Effector CD4-positive, alpha-beta T cell (primary cell): ENCODE measurements at regions not wholly inside any gene's neighbourhood (a gene's known extent, or its start where the extent isn't known, plus 50 kb on each side); places are given as distances from the start of the nearest gene placed in this dataset.
A peak's percentile ranks its signal among the peaks of the same experiment; 100 is the strongest.

Experiments used
- DNase-seq: peaks from one replicate; pipeline ENCODE4 v3.0.0-alpha.2; 2020

DNA sequence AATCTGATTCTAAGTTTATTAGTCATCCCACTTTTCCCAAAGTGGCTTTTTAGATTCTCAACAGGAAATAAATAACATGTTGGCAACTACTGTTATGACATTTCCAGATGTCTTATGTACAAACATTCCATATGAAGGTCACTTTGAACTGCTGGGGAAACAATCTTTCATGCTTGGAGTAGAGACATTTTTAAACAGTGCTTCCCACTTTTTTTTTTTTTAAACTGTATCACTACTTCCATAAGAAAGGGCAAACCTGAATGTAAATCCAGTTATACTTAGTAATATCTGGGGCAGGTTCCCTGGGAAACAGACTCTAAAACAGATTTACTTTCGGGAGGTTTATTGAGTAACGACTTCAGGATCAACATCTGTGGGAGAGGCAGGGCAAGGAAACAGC, 473.8 kb downstream of the TAFA4 start:
- no peak for DNase-seq

DNA sequence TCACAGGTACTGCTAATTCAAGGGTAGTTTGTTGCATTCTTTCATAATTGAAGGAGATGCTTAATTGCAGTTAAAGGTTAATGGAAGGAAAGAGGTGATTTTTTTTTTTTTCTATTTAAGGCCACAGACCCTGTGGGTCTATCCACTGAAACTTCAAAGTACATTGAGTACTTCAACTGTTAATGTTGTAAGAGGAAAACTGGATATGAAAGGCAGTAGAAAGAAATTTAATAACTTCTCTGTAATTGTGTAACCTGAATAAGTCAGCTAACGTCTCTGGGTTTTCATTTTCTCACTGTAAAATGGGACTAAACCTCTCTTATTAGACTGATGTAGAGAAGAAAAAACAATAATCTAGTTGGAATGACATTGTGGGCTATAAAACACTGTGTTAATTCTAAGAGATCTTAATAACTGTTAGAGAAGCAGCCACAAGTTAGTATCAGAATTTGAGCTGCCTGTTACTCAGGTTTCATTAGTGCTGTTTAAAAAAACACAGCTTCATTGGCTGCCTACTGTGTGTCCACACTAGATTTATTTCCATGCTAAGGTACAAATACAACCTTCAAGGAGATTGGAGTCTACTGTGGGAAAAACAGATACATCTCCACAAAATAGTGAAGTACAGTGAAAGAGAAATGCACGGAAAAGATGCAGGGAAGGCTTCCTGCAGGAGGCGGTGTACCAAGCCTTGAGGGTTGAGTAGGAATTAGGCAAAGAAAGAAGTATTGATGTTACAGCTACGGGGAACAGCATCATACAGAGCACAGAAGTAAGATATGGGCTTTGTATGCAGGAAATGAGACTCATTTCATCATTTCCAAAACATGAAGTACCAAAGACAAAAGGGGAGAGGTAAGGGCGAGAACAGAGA, 483.6 kb downstream of the TAFA4 start:
- DNase-seq: no peak

DNA sequence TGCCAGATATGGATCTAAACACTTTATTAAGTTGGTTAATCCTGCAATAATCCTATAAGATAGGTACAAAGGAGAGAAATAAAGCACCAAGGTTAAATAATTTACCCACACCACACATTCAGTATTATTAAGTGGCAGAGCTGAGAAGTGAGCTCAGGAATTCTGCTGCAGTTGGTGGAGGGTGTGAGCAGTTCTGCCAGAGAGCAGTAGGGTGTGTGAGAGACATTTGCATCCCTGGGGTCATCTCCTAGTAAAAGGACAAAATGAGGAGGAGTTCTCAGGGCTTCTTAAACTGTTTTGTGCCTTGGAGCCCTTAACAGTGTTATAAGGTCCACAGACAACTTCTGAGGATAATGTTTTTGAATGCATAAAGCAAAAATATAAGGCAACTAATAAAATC, 484.5 kb downstream of the TAFA4 start:
- DNase-seq: no peak

DNA sequence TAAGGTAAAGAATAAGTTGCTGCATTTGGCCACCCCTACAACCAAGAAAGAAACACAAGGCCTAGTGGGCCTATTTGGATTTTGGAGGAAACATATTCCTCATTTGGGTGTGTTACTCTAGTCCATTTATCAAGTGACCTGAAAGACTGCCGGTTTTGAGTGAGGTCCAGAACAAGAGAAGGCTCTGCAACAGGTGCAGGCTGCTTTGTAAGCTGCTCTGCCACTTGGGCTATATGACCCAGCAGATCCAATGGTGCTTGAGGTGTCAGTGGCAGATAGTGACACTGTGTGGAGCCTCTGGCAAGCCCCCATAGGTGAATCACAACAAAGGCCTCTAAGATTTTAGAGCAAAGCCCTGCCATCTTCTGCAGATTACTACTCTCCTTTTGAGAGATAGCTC, 491.3 kb downstream of the TAFA4 start:
- no peak for DNase-seq

DNA sequence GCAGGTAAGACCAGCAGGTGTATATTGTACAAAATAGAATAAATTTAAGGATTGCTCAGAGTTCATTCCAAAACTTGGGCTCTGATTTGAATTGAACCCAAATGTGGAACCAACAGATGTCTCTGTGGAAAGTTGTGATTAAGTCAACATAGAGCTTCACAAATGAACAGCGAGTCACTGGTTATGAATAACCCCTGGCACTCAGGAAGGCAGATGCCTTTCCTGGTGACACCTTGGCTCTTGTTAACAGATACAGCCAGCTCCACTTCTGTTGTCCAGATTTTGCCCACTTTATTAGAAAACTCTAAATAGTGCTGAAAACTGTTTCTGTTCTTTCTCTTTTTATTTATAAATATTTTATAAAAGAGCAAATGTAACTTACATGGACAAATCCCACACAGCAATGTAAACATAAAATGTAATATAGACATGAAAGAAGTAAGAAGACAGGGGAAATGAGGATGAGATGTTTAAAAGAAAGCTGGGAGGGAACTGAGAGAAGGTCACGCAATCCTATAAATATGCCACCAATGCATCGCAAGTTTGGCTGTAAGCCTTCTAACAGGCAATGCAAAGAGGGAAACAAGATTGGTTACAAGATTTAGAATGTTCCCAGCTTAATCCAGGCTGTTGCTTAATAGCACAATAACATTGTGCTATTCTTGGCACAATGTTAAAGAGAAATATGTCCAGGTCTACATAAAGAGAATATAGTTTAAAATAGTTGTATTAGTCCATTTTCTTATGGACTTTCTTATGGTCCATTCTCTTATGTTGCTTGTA, 495.5 kb downstream of the TAFA4 start:
- DNase-seq: no peak

DNA sequence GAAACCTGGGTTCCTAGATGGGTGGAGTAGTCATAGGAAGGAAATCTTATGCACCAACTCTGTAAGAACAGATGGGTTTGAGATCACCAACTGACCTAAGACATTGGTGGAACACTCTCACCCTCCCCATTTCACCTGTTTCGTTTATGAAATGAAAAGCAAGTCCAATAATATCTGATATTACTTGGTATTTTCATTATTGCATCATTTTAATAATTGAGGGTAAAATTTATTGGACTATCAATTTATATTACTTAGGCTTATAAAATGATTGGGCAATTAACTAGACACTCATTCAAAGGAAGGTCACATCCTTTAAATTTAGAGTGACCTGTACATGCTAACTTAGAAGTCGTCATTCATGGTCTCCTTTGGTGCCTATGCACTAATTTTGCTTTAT, 503.9 kb downstream of the TAFA4 start:
- DNase-seq: no peak

DNA sequence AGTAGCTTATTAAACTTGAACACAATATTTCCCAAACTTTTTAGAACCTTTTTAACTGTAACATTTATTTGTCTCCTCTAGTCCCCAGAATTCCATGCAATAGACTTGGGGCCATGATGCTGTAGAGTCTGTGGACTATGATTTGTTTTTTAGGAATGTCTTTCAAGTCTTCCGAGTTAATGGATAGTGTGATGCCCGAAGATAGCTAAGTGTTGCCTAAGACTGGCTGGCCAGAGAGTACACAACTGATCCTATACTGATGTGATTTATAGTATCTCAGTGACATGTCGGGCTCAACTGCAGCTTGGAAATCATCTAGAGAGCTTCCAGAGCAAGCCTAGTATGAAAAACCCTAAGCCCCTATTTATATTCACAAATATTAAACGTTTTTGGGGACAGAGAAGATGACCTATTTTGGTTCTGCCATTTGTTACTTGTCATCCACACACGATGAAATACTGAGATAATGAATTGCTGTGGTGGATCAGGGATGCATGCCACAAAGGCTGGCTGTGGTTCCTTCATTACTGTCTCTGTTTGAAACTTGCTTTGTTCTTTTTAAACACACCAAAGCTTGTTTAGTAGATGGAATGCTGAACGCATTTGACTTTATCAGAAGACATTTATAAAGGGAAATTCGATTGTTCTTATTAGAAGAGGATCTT, 507.4 kb downstream of the TAFA4 start:
- DNase-seq: no peak

DNA sequence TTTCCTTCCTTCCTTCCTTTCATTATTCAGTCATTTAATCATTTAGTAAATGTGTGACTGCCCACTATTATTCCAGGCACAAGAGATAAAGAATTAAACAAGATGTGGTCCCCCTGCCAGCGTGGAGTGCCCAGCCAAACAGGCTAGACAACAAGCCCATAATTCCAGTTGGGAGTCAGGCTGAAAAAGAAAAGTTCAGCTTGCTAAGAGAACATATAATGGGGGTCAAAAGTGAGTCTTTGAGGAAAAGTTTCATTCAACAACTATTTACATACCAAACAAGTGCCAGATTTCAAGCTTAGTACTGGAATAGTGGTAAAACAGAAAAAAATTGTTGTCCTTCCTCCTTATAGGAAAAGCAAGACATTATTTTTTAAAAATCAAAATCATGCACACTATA, 523.7 kb downstream of the TAFA4 start:
- DNase-seq: no peak

DNA sequence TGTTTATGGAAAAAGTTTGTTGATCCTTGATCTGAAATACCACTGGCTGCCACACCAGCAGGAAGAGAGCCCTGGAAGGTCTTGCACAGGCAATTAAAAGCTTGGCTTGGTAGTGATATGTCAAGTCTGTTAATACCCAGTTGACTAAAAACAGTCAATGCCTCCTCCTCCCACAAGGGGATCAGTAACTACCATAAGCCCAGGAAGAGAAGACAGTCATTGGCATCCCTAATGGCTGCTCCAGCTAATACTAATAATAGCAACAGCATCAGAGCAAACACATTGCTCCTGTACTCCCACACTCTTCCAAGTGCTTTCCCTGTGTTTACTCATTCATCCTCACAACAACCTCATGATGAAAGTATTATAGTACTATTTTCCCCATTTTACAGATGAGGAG, 528.6 kb downstream of the TAFA4 start:
- no peak for DNase-seq

DNA sequence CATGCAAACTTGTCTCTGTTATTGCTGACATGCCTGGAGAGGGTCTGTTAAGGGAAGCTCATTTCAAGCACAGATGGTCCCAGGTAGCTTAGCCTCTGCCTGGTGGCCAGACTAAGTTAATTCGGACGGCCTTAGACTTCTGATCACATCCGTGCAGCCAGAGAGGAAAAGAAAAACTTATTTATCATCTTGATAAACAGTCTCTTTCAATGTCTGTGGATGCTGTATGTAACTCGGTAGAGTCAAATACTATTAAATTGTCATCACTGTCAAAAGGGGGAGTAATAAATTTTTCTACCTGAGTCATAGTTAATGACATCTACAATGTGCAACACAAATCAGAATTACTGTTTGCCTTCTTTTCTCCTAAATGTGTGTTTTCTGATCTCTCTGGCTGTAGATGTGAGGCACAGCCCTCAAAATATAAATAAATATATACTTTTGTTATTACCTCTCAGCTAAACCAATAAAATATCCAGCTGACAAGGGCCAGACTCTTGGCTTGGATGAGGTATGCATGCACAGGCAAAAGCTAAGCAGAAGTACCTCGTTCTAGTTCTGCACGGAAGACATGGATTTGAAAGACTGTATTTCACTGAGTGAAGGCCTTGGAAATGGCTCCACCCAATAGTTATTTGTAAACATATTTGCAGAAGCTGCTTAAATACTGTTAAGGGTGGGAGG, 530.0 kb downstream of the TAFA4 start:
- DNase-seq: no peak

DNA sequence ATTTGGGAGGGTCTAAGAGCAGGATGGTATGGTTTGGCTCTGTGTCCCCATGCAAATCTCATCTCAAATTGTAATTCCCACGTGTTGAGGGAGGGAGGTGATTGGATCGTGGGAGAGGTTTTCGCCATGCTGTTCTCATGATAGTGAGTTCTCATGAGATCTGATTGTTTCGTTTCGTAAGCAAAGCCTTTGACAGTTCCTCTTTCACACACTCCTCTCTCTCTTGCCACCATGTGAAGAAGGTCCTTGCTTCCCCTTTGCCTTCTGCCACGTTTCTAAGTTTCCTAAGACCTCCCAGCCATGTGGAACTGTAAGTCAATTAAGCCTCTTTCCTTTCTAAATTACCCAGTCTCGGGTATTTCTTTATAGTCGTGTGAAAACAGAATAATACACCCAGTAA, 553.7 kb downstream of the TAFA4 start:
- DNase-seq: no peak

DNA sequence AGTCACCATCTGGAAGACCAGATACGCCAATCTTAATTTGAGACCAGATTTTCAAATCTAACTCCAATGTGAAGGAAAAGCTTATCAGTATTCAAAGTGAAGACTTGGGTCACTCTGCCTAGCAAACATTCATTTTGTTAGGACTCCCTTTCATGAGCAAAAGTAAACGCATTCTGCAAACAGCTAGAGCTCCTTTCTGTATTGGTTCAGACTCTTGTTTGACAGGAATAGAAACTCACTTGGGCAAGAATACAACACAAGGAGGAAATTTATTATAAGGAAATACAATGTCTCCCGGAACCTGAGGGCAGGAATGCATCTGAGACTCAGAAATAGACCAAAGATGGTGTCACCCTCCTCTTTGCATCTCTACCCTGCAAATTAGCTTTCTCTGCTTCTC, 558.6 kb downstream of the TAFA4 start:
- DNase-seq: no peak

DNA sequence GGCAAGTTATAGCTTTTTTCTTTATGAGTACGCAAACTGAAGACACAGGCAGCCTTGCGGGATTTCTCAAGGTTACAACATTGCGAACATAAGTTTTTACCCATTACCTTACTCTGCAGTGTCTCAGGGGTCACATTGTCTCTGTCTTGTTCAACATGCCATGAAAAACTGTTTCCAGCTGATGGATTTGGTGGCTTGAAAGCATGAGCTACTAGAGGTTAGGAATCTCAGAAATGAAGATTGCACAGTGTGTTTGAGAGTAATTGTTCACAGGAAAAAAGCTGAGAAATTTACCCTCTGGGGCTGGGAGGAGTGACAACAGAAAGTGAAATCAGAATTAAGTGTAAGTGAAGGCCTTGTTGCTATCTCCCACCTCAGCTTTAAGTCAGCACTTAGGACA, 568.6 kb downstream of the TAFA4 start:
- DNase-seq: no peak

DNA sequence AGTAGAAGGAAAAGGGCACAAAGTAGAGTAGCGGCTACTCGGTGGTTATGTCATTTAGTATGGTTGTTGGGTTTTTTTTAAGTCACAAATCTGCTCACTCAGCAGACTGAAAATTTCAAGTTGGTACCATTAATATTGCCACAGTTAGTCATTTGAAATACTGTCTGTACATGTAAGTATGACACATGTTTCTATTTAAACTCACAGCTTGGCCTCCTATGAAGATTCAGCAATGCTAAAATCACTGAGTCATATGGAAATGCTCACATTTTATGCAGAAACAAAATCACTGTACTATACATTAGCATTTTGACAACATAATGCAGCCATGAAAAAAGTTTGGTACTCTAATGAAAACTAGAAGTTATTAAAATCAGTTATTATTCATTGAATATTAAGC, 571.9 kb downstream of the TAFA4 start:
- DNase-seq: no peak

DNA sequence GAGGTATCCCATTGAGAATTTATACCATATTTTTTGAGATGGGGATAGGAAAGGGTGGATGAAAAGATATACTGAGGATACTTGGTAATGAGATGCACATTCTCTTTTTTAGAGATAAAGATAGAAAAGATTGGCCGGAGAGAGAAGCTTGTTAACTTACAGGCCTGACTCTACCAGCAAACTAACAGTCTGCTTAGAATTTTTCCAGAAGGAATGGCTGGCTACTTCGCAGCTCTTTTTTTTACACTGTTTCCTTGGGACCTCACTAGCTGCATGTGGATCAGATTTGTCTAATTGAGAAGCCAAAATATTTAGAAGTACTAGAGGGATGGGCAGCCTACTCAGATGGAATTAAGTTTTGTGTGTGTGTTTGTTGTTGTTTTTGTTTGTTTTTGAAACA, 586.6 kb downstream of the TAFA4 start:
- no peak for DNase-seq

DNA sequence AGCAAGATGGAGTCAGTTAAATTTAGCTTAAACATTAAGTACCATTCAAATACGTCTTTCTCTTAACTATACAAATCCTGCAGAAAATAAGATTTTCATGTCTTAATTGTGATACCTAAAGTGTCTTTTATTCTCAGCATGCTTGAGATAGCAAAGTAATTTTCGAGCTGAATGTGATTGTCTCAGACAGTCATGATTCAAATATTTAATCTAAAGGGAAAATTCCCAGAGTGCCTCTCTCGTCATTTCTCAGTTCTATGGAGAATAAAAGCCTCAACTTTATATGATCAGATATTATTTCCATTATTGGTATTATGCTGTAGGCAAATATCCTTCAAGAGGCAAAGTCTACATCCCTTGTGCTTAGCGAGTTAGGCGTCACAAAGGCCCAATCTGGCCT, 589.9 kb downstream of the TAFA4 start:
- DNase-seq: no peak

DNA sequence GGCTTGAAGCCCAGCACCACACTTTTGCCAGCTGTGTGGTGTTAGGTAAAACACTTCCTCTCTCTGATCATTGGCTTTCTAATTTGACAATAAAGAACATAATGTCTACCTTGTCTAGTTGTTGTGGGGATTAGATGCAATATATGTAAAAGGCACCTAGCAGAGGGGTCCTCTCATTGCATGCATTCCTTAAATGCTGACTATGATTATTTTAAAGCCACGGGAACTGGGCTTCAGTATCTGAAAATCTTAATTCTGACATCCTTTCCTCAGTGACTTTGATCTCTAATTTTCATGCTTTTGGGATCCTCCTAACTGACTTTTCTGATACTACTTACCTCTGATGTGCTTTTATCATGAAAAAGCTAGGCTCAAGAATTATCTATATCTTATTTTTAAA, 596.3 kb downstream of the TAFA4 start:
- no peak for DNase-seq

DNA sequence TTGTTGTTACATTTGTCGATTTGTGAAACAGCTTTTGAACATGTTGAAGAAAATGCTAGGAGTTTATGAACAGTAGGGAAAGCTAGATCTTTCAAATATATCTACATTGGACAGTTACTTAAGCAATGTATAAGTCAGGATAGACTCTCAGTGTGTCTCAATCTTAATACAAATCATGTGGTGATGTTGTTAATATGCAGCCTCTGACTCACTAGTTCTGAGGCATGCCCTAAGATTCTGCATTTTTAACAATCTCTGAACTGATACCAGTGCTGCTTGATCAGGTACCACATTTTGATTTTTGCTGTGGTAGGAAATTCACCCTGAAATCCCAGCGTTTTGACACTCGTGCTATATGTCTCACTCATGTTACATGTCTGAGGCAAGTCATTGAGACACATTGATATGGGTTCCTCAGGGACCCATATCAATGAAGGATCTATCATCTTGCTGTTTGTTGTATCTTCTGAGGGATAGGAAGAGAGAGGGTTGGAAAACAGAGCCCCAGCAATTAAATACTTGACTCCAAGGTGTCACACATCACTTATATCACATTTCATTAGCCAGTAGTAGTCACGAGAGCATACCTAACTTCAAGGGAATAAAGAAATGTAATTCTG, 597.9 kb downstream of the TAFA4 start:
- no peak for DNase-seq

DNA sequence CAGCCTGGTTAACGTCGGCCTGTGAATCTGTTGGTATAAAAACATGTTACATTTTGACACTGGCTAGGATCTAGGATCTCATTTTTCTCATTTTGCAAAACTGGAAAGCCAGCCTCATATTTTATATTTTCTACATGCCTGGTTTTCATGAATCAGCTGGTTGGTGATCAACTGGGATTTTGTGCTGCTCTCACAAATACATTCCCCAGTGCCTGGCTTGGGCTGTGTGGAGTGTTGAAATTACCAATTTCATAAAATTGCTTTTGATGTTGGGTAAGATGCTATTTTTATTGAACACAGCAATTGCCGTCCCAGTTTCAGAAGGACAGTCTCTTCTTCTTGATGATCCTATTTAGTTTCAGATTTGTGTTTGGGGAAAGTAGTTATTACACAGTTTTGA, 604.3 kb downstream of the TAFA4 start:
- DNase-seq: no peak

DNA sequence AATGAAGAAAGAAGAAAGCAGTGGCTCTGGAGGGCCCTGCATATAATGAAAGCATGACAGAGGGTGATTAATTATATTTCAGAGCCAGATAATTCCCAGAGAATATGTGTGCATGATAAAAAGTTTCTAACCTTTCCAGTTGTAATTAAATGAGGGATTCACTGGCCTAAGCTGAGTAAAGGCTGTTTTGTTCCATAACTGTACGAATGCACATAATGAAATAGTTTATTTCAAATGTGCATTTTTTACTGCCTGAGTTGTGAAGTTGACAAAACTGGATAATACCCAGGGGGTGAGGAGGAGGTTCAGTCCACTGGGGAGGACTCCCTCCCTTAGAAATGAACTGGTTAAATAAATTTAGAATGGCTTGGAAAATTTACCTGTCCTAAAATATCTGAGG, 616.4 kb downstream of the TAFA4 start:
- DNase-seq: no peak

DNA sequence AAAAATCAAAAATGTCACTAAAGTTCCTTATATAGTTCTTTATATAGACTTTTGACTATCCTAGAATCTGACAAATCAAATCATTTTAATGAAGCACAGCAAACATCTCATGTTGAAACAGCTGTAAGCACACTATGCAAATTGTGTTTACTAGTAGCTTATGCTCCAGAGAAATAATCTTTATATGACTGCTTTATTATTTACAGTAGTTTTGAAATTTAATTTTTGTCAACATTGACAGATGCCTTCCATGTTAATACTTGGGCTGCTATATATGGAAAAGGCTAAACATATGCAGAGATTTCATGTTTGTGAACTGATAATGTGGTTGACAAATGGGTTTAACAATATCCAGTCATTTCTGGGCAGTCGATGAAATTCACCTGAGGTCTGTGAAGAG, 616.8 kb downstream of the TAFA4 start:
- no peak for DNase-seq

DNA sequence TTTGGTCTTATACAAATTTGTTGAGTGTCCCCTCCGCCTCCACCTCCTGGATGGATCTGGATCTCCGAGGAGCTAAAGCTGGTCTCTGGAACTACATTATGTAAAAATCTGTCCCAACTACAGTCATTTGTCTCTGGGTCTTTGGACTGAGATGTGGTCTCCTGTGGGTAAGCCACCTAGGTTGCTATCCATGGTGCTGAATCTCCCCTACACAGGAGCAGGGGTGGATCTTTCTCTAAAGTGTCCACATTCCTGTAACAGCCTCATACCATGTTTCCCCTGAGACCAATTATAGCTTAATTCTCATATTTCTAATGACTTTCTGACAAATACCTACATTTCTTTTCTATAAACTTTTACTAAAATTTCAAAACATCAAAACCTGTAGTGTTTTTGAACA, 625.8 kb downstream of the TAFA4 start:
- DNase-seq: peak; percentile 1

DNA sequence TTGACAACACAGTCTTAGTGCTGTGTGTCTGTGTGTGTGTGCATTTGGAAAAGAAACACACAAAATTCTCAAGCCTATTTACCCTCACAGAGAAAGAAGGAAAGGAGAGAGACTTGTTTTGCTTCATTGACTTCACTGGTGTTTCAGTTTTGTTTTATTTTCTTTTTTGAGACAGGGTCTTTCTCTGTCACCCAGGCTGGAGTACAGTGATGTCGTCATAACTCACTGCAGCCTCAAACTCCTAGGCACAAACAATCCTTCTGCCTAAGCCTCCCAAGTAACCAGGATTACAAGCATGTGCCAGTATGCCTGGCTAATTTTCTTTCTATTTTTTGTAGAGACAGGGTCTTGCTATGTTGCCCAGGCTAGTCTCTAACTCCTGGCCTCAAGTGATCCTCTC, 636.9 kb downstream of the TAFA4 start:
- no peak for DNase-seq
